Gastroesophageal sphincter (tissue), 3 donors: ENCODE measurements at regions not wholly inside any gene's neighbourhood (a gene's known extent, or its start where the extent isn't known, plus 50 kb on each side); places are given as distances from the start of the nearest gene placed in this dataset.

Source experiments
- EP300 ChIP-seq: sonication (generic); formaldehyde crosslinking; IDR thresholded peaks from one replicate; pipeline ENCODE4 v1.6.1; 2017; ENCODE audit warnings: antibody characterized with exemption, mild to moderate bottlenecking
- POLR2A ChIP-seq, 2 donors: fragments of 450-650 bp; IDR thresholded peaks; one replicate each; pipeline ENCODE4 v1.6.1; 2017; ENCODE audit warnings: antibody characterized with exemption in 2 of 2, mild to moderate bottlenecking in 2 of 2, moderate library complexity in 1 of 2
- POLR2AphosphoS5 ChIP-seq: sonication (generic); formaldehyde crosslinking; IDR thresholded peaks from one replicate; pipeline ENCODE4 v1.6.1; 2017; ENCODE audit warnings: antibody characterized with exemption
- TF ChIP-seq, protein P1 (sequence below), 4 experiments: fragments of 200-600 bp in 2 of 4; fragments of 450-650 bp in 2 of 4; sonication (generic) in 1 of 4; IDR thresholded peaks; one replicate each; pipeline ENCODE4 v1.5.1; 2017 to 2019; ENCODE audit warnings: antibody characterized with exemption in 4 of 4, mild to moderate bottlenecking in 2 of 4, moderate library complexity in 2 of 4

DNA sequence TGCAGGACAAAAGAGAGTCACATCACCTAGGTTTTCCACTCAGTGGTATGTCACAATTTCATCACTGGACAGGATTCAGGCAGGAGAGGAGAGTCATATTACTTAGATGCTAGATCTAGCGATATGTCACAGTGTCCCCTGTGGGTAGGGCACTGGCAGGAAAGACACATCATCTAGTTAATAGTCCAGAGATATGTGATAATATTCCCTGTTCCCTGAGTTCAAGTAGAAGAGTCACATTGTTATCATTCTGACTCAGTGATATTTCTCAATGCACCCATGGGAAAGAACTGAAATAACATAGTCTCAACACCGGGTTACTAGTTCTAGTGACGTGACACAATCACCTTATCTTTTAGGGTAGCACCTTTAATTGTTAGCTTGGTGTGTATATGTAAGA, 944.0 kb upstream of the TSPY4 start:
- TF ChIP-seq, protein P1, sequence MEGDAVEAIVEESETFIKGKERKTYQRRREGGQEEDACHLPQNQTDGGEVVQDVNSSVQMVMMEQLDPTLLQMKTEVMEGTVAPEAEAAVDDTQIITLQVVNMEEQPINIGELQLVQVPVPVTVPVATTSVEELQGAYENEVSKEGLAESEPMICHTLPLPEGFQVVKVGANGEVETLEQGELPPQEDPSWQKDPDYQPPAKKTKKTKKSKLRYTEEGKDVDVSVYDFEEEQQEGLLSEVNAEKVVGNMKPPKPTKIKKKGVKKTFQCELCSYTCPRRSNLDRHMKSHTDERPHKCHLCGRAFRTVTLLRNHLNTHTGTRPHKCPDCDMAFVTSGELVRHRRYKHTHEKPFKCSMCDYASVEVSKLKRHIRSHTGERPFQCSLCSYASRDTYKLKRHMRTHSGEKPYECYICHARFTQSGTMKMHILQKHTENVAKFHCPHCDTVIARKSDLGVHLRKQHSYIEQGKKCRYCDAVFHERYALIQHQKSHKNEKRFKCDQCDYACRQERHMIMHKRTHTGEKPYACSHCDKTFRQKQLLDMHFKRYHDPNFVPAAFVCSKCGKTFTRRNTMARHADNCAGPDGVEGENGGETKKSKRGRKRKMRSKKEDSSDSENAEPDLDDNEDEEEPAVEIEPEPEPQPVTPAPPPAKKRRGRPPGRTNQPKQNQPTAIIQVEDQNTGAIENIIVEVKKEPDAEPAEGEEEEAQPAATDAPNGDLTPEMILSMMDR (IDR thresholded peaks at IDR 0.05): no peak
- TF ChIP-seq POLR2A (IDR thresholded peaks at IDR 0.05) (no peak), EP300 (no peak), POLR2AphosphoS5 (no peak)
